ENCODE measurements at regions not wholly inside any gene's neighbourhood (a gene's known extent, or its start where the extent isn't known, plus 50 kb on each side); places are given as distances from the start of the nearest gene placed in this dataset.

DNA sequence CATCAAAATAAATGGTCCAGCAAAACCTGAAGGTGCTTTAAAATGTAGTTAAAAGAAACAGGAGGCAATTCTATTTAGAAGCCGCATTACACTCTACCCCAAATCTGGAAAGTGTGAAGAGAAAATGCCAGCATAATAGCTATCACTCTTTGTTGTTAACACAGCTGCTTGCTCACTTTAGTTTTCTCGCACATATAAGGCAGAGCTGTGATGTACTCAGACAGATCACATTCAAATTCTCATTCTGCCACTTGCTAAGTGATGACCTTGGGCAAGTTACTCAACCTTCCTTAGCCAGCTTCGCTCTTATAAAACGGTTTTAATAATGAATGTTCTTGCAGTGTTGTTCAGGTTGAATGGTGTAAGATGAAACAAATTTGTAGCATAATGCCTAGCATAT, 56.0 kb upstream of the MGAT4C start:
- Histone ChIP-seq H3K27ac (ENCODE audit: control insufficient read depth, insufficient read depth, low read length) (no peak overlapping the region), H3K4me3 (ENCODE audit: control insufficient read depth in 2 of 3, extremely low read depth in 1 of 3, insufficient read depth in 2 of 3, low read depth in 1 of 3, low read length in 3 of 3) (no peak overlapping the region), H3K36me3 (ENCODE audit: control insufficient read depth in 2 of 2, extremely low read depth in 1 of 2, insufficient read depth in 2 of 2, low read length in 2 of 2) (no peaks in the 10 kb centered on the region), H4K20me1 (ENCODE audit: control insufficient read depth, extremely low read depth, insufficient read depth, low read length) (no peaks in the 10 kb centered on the region), H3K9me3 (ENCODE audit: control insufficient read depth, low read depth, low read length) (no peaks in the 10 kb centered on the region), H3K9ac (ENCODE audit: control insufficient read depth, extremely low read depth, insufficient read depth, low read length) (no peak overlapping the region), H3K9me1 (ENCODE audit: control insufficient read depth, extremely low read depth, insufficient read depth, low read length) (no peaks in the 10 kb centered on the region), H3K4me2 (ENCODE audit: control insufficient read depth, extremely low read depth, insufficient read depth, low read depth, low read length) (no peak overlapping the region), H2AFZ (ENCODE audit: control insufficient read depth, low read length) (no peak overlapping the region), H3K79me2 (ENCODE audit: control insufficient read depth, insufficient read depth, low read length) (no peaks in the 10 kb centered on the region), H3K4me1 (ENCODE audit: control insufficient read depth, extremely low read depth, insufficient read depth, low read length) (no peaks in the 10 kb centered on the region), H3K27me3 (ENCODE audit: control insufficient read depth, extremely low read depth, insufficient read depth, low read length) (no peaks in the 10 kb centered on the region)
- FAIRE-seq (no peak), DNase-seq (ENCODE audit: low read depth, low spot score) (no peak)
- no peak for TF ChIP-seq EZH2 (IDR thresholded peaks at IDR 0.05; ENCODE audit: low read length)
- TF ChIP-seq, protein P1, sequence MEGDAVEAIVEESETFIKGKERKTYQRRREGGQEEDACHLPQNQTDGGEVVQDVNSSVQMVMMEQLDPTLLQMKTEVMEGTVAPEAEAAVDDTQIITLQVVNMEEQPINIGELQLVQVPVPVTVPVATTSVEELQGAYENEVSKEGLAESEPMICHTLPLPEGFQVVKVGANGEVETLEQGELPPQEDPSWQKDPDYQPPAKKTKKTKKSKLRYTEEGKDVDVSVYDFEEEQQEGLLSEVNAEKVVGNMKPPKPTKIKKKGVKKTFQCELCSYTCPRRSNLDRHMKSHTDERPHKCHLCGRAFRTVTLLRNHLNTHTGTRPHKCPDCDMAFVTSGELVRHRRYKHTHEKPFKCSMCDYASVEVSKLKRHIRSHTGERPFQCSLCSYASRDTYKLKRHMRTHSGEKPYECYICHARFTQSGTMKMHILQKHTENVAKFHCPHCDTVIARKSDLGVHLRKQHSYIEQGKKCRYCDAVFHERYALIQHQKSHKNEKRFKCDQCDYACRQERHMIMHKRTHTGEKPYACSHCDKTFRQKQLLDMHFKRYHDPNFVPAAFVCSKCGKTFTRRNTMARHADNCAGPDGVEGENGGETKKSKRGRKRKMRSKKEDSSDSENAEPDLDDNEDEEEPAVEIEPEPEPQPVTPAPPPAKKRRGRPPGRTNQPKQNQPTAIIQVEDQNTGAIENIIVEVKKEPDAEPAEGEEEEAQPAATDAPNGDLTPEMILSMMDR (optimal IDR thresholded peaks at IDR 0.05 in 1 of 3, IDR thresholded peaks at IDR 0.05 in 1 of 3, conservative IDR thresholded peaks at IDR 0.05 in 1 of 3; ENCODE audit: extremely low read depth in 1 of 3, insufficient read depth in 2 of 3, low read length in 3 of 3) = no peak
- dilution Hi-C loops (cut with MboI; ENCODE audit: extremely low pct_ligation_motif_present, low sequenced_read_pairs) = no loop called here

Small RNA genes lying in the stretch of these regions (small RNA-seq; reads per million reads assigned to genes)
- gene AC079598.2 (ENCODE audit: insufficient read length in 3 of 3, low read depth in 3 of 3, low replicate concordance in 1 of 3) (0 reads per million in 3 experiments), gene AC079598.3 (ENCODE audit: insufficient read length in 3 of 3, low read depth in 3 of 3, low replicate concordance in 1 of 3) (0 reads per million in 3 experiments), gene AC079598.4 (ENCODE audit: insufficient read length in 3 of 3, low read depth in 3 of 3, low replicate concordance in 1 of 3) (0 reads per million in 3 experiments), gene CYCSP30 (ENCODE audit: insufficient read length in 3 of 3, low read depth in 3 of 3, low replicate concordance in 1 of 3) (0 reads per million in 3 experiments)

Measured in keratinocyte (primary cell).